HepG2 (cell line): ENCODE measurements at regions not wholly inside any gene's neighbourhood (a gene's known extent, or its start where the extent isn't known, plus 50 kb on each side); places are given as distances from the start of the nearest gene placed in this dataset.

Source experiments
- AGO2 ChIP-seq: fragments of 200-400 bp; formaldehyde crosslinking; optimal IDR thresholded peaks from 2 replicates; pipeline ENCODE3; 2017; ENCODE audit warnings: mild to moderate bottlenecking, low read depth, low read length, moderate library complexity
- IRF2 ChIP-seq: IDR thresholded peaks from 2 replicates; pipeline ENCODE4 v1.6.1; 2018; ENCODE audit warnings: missing genetic modification reagents, missing compliant biosample characterization
- KDM6A ChIP-seq: IDR thresholded peaks from 2 replicates; pipeline ENCODE4 v1.6.1; 2016; ENCODE audit warnings: low read depth
- NR1H2 ChIP-seq: sonication (generic); formaldehyde crosslinking; IDR thresholded peaks from 2 replicates; pipeline ENCODE4 v1.8.1; 2022; ENCODE audit warnings: low read depth, missing genetic modification reagents, borderline replicate concordance
- PHF21A ChIP-seq: sonication (generic); formaldehyde crosslinking; IDR thresholded peaks from 2 replicates; pipeline ENCODE4 v1.5.0; 2020; ENCODE audit warnings: mild to moderate bottlenecking, missing genetic modification reagents
- PHF5A ChIP-seq: IDR thresholded peaks from one replicate; pipeline ENCODE4 v1.6.1; 2018; ENCODE audit warnings: low read depth, missing genetic modification reagents; ENCODE audit not compliant: unreplicated experiment
- SIX1 ChIP-seq: sonication (generic); formaldehyde crosslinking; IDR thresholded peaks from 2 replicates; pipeline ENCODE4 v1.4.0; 2020; ENCODE audit warnings: missing genetic modification reagents, borderline replicate concordance
- U2AF2 ChIP-seq: fragments of 200-400 bp; formaldehyde crosslinking; IDR thresholded peaks from 2 replicates; pipeline ENCODE4 v1.6.1; 2017; ENCODE audit warnings: low read depth, mild to moderate bottlenecking, low read length
- ZNF24 ChIP-seq: fragments of 450-650 bp; IDR thresholded peaks from 2 replicates; pipeline ENCODE4 v1.6.1; 2017; ENCODE audit warnings: antibody characterized with exemption, mild to moderate bottlenecking
- ZNF3 ChIP-seq: IDR thresholded peaks from 2 replicates; pipeline ENCODE4 v1.7.0; 2017; ENCODE audit warnings: inconsistent platforms
- ZNF333 ChIP-seq: sonication (generic); formaldehyde crosslinking; IDR thresholded peaks from 2 replicates; pipeline ENCODE4 v1.4.0; 2020; ENCODE audit warnings: mild to moderate bottlenecking, missing genetic modification reagents, borderline replicate concordance
- ZNF883 ChIP-seq: sonication (generic); formaldehyde crosslinking; IDR thresholded peaks from 2 replicates; pipeline ENCODE4 v1.5.1; 2020; ENCODE audit warnings: mild to moderate bottlenecking, missing genetic modification reagents; ENCODE audit errors: not compliant biosample characterization
- TF ChIP-seq, protein P1 (sequence below): sonication (generic); formaldehyde crosslinking; IDR thresholded peaks from one replicate; pipeline ENCODE4 v1.5.1; 2020; ENCODE audit warnings: mild to moderate bottlenecking, missing genetic modification reagents; ENCODE audit errors: not compliant biosample characterization
- TF ChIP-seq, protein P2 (sequence below): sonication (generic); formaldehyde crosslinking; IDR thresholded peaks from 2 replicates; pipeline ENCODE4 v1.4.0; 2020; ENCODE audit warnings: missing genetic modification reagents
- TF ChIP-seq, protein P3 (sequence below): sonication (generic); formaldehyde crosslinking; IDR thresholded peaks from 2 replicates; pipeline ENCODE4 v1.5.0; 2020; ENCODE audit warnings: missing genetic modification reagents
- TF ChIP-seq, protein P4 (sequence below): IDR thresholded peaks from 2 replicates; pipeline ENCODE4 v1.6.1; 2018; ENCODE audit warnings: missing genetic modification reagents, mild to moderate bottlenecking, missing compliant biosample characterization

DNA sequence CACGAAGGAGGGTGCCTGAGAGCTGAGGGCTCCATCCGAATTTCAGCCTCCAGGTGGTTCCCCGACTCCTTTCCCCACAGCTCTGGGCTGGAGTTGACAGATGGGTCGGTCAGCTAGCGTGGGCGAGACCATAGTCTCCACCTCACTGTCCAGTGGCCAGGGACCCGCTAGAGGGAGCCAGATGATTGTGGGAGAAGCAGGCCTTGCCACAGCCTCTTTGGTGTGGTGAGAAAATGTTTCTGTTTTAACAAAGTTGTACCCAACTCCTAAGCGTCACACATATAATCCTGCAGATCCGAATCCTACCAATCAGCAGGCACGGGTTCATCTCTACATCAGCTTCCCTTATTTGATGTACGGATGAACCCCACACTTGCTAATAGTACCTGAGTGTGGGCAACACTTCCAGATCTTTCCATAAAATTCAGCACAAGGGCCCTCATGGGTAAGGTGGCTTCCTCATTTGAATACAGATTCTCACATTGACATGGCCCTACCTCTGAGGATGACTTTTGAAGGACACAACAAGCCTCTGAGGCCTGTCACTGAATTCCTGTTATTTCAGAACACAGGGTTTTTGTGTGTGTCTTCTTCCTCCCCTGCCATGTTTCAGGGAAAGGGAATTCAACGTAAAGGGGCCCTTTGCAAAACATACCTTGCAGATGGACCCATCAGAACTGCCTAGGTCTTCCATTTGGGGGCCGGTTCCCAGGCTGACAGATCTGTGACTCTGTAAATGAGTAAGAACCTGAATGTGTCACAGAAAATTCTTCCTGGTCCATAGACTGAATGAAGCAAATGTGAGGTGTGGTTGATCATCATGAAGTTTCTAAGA is 103.2 kb upstream of the DUSP22 start (continued):
- TF ChIP-seq, protein P1, sequence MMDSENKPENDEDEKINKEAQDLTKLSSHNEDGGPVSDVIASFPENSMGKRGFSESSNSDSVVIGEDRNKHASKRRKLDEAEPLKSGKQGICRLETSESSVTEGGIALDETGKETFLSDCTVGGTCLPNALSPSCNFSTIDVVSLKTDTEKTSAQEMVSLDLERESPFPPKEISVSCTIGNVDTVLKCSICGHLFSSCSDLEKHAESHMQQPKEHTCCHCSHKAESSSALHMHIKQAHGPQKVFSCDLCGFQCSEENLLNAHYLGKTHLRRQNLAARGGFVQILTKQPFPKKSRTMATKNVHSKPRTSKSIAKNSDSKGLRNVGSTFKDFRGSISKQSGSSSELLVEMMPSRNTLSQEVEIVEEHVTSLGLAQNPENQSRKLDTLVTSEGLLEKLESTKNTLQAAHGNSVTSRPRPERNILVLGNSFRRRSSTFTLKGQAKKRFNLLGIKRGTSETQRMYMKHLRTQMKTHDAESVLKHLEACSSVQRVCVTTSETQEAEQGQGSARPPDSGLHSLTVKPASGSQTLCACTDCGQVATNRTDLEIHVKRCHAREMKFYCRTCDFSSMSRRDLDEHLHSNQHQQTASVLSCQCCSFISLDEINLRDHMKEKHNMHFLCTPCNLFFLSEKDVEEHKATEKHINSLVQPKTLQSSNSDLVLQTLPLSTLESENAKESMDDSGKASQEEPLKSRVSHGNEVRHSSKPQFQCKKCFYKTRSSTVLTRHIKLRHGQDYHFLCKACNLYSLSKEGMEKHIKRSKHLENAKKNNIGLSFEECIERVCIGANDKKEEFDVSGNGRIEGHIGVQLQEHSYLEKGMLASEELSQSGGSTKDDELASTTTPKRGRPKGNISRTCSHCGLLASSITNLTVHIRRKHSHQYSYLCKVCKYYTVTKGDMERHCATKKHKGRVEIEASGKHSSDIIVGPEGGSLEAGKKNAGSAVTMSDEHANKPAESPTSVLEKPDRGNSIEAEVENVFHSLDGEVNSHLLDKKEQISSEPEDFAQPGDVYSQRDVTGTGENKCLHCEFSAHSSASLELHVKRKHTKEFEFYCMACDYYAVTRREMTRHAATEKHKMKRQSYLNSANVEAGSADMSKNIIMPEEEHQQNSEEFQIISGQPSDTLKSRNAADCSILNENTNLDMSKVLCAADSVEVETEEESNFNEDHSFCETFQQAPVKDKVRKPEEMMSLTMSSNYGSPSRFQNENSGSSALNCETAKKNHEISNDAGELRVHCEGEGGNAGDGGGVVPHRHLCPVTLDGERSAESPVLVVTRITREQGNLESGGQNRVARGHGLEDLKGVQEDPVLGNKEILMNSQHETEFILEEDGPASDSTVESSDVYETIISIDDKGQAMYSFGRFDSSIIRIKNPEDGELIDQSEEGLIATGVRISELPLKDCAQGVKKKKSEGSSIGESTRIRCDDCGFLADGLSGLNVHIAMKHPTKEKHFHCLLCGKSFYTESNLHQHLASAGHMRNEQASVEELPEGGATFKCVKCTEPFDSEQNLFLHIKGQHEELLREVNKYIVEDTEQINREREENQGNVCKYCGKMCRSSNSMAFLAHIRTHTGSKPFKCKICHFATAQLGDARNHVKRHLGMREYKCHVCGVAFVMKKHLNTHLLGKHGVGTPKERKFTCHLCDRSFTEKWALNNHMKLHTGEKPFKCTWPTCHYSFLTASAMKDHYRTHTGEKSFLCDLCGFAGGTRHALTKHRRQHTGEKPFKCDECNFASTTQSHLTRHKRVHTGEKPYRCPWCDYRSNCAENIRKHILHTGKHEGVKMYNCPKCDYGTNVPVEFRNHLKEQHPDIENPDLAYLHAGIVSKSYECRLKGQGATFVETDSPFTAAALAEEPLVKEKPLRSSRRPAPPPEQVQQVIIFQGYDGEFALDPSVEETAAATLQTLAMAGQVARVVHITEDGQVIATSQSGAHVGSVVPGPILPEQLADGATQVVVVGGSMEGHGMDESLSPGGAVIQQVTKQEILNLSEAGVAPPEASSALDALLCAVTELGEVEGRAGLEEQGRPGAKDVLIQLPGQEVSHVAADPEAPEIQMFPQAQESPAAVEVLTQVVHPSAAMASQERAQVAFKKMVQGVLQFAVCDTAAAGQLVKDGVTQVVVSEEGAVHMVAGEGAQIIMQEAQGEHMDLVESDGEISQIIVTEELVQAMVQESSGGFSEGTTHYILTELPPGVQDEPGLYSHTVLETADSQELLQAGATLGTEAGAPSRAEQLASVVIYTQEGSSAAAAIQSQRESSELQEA (CRISPR knock-in tag): no peak
- no peak for TF ChIP-seq NR1H2 (CRISPR knock-in tag)
- no peak for TF ChIP-seq KDM6A
- TF ChIP-seq, protein P2, sequence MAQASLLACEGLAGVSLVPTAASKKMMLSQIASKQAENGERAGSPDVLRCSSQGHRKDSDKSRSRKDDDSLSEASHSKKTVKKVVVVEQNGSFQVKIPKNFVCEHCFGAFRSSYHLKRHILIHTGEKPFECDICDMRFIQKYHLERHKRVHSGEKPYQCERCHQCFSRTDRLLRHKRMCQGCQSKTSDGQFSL (CRISPR knock-in tag): no peak
- TF ChIP-seq, protein P3, sequence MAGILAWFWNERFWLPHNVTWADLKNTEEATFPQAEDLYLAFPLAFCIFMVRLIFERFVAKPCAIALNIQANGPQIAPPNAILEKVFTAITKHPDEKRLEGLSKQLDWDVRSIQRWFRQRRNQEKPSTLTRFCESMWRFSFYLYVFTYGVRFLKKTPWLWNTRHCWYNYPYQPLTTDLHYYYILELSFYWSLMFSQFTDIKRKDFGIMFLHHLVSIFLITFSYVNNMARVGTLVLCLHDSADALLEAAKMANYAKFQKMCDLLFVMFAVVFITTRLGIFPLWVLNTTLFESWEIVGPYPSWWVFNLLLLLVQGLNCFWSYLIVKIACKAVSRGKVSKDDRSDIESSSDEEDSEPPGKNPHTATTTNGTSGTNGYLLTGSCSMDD (CRISPR knock-in tag): no peak
- no peak for TF ChIP-seq AGO2
- peak; percentile 80 for TF ChIP-seq IRF2 (CRISPR knock-in tag)
- TF ChIP-seq U2AF2: no peak
- TF ChIP-seq ZNF883: no peak
- peak; percentile 87 for TF ChIP-seq ZNF3 (CRISPR knock-in tag)
- no peak for TF ChIP-seq PHF5A
- no peak for TF ChIP-seq ZNF24
- TF ChIP-seq, protein P4, sequence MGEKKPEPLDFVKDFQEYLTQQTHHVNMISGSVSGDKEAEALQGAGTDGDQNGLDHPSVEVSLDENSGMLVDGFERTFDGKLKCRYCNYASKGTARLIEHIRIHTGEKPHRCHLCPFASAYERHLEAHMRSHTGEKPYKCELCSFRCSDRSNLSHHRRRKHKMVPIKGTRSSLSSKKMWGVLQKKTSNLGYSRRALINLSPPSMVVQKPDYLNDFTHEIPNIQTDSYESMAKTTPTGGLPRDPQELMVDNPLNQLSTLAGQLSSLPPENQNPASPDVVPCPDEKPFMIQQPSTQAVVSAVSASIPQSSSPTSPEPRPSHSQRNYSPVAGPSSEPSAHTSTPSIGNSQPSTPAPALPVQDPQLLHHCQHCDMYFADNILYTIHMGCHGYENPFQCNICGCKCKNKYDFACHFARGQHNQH (CRISPR knock-in tag): peak; percentile 50; the same call in 1 of the 2 replicates
- TF ChIP-seq SIX1 (CRISPR knock-in tag): no peak
- TF ChIP-seq ZNF333 (CRISPR knock-in tag): peak; percentile 49; the same call in 1 of the 2 replicates
- TF ChIP-seq PHF21A: no peak
